GM13977 (cell line): ENCODE measurements at regions not wholly inside any gene's neighbourhood (a gene's known extent, or its start where the extent isn't known, plus 50 kb on each side); places are given as distances from the start of the nearest gene placed in this dataset.
"Not testable (repeated sequence)": the region's sequence is repeated elsewhere in the genome, so short reads cannot be mapped to it uniquely, and the experiment has no call there.

Experiments used
- DNase-seq: peaks from one replicate; pipeline ENCODE4 v3.0.0; 2012; ENCODE audit warnings: low spot score
- in situ Hi-C: fragments of 300-500 bp; cut with MboI; formaldehyde crosslinking; loops from one replicate; pipeline ENCODE4 v1.12.0; 2022; ENCODE audit warnings: low sequenced_read_pairs, low pct_unique_long_range_greater_than_20kb, mixed read lengths, inconsistent platforms; ENCODE audit not compliant: unreplicated experiment
- TF ChIP-seq, protein P1 (sequence below): IDR thresholded peaks from 2 replicates; pipeline ENCODE4 v1.5.1; 2012; ENCODE audit warnings: mild to moderate bottlenecking, control low read depth; ENCODE audit not compliant: insufficient read depth; ENCODE audit errors: extremely low read depth, missing control alignments

DNA sequence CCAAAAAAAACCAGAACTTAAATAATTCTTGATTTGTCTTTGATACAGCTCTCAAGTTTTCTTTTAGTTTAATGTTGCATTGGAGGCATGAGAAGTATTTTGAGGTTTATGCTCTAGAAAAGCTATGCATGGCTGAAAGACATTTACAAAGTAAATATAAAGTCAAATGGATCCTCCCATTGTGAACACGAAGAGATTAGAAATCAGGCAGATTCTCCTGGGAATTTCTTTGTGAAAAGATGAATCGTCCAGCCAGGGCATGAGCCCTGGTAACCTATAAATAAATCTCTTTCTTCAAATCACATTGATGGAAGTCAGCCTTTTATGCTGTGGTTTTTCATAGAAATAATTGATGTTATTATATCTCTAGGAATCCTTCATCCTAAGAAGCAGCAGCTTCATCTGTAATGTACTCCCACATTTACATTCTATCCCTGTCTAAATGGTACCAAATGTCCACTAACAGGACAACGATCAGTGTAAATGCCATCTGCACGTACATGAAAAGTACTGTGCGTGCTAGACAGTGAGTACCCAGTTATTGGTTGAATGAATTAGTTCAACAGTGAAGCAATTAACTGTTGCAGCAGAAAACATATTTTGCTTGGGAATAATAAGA lies 143.6 kb downstream of the ALDH8A1 start:
- TF ChIP-seq, protein P1, sequence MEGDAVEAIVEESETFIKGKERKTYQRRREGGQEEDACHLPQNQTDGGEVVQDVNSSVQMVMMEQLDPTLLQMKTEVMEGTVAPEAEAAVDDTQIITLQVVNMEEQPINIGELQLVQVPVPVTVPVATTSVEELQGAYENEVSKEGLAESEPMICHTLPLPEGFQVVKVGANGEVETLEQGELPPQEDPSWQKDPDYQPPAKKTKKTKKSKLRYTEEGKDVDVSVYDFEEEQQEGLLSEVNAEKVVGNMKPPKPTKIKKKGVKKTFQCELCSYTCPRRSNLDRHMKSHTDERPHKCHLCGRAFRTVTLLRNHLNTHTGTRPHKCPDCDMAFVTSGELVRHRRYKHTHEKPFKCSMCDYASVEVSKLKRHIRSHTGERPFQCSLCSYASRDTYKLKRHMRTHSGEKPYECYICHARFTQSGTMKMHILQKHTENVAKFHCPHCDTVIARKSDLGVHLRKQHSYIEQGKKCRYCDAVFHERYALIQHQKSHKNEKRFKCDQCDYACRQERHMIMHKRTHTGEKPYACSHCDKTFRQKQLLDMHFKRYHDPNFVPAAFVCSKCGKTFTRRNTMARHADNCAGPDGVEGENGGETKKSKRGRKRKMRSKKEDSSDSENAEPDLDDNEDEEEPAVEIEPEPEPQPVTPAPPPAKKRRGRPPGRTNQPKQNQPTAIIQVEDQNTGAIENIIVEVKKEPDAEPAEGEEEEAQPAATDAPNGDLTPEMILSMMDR: no peak
- DNase-seq: no peak
- in situ Hi-C loops: no loop called here

DNA sequence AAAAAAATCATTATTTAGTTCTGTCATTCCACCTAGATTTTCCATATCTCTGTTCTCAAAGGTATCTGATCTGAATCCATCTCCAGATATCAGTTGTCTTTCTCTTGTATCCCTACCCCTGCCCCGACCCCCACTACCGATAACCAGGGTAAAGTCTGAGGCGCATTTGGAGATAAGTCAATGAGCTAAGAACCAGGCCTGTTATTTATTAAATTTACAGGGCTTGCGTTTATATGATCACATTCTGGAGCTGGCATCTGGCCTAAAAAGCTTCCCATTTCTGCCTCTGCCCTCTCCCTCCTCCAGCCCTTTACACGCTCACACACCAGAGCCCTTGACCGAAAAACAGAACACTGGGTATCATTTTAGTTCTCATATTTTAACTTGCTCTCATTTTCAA lies 144.7 kb downstream of the ALDH8A1 start:
- TF ChIP-seq, protein P1: no peak
- DNase-seq: no peak
- in situ Hi-C loops: no loop called here

DNA sequence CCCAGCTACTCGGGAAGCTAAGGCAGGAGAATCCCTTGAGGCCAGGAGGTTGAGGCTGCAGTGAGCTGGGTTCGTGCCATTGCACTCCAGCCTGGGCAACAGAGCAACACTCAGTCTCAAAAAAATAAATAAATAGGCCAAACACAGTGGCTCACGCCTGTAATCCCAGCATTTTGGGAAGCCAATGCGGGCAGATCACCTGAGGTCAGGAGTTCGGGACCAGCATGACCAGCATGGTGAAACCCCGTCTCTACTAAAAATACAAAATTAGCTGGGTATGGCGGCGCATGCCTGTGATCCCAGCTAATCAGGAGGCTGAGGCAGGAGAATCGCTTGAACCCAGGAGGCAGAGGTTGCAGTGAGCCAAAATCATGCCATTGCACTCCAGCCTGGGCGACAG lies 145.6 kb downstream of the ALDH8A1 start:
- in situ Hi-C loops, DNase-seq: not testable (repeated sequence)

DNA sequence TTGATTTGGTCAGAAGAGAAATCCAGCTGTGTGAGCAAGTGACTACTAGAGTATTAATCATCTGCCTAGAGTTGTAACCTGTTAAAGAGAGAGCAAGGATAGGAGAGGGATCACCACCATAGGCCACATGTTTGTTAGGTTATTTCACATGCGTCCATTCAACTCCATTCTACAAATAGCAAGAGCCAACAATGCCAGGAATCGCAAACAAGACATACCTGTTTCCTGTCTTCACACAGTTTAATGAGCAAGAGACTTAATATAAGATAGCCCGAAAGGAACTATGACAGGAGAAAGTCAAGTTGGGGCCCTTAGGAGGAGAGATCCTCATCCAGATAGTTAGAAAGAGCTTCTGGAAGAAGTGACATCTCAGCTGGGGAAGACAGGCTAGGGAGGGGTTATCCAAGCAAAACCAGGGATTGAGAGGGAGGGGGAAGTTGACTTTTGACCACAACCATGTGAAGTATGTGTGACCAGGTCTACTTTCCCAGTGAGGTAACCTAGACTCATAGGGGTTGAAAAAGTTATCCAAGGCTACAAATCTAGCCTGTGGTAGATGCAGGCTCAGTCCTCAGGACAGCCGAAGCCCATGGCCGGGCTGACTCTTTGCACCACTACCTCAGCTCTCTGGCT lies 147.4 kb downstream of the ALDH8A1 start:
- TF ChIP-seq, protein P1: no peak
- no peak for DNase-seq
- in situ Hi-C loops: no loop called here

DNA sequence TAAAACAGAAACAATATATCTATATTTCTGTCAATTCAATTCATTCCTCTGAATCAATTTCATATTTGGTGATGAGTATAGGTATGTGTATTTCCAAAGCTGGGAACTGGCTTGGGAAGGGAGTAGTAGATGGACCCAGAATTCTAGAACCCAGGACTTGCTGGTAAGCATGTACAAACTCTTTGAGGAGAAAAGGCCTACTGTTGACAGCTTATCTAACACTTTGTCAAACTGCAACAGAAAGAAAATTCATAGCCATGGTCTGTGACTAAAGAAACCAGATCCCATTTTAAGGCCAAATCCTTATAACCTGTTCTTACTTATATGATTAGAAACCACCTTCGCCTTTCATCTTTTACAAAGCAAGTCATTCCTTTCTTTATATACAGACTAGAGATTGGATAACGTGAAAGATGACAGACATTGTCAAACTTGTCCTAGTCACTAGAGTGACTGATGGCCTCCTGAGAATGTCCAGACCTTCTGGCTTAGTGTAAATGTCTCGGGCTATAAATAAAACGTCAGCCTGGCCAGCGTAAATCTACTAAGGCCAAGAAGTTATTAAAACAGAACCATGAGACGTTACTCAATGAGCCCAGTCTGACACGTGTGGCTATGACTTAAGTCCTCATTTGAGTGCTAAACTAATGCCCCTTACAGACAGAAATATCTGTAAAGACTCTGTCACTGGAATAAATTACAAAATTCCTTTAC lies 152.3 kb downstream of the ALDH8A1 start:
- no peak for DNase-seq
- in situ Hi-C loops: no loop called here
- TF ChIP-seq, protein P1: no peak

DNA sequence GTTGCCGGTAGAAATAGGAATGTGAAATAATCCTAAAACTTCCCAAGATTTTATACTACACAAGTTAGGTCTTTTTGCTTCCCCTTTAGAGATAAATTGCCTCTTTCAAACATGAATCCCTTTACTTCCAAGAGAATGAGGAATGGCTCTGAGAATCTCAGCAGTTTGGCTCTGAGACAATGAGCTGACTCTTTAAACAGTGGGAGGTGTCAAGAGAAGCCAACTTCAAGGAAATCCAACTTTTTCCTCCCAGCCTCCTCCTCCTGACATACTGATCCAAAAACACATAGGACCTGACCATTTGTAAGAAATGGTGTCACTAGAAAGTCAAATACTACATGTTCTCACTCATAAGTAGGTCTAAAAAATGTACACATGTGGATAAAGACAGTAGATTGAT lies 154.2 kb downstream of the ALDH8A1 start:
- in situ Hi-C loops: no loop called here
- TF ChIP-seq, protein P1: no peak
- no peak for DNase-seq

DNA sequence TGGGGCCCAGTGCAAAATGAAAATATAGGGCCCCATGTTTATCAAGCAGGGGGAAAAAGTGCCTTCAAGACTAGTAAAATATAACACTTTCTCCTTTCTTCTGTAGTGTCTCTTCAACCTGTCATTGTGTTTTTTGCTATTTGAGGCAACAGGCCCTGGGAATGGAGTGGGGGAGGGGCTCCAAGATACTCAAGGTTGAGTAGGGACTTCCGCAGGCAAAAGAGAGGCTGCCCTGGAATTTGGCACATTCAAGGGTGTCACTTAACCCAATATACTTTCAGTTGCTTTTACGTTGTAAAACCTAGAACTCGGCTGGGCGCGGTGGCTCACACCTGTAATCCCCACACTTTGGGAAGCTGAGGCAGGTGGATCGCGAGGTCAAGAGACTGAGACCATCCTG lies 154.9 kb downstream of the ALDH8A1 start:
- DNase-seq: no peak

DNA sequence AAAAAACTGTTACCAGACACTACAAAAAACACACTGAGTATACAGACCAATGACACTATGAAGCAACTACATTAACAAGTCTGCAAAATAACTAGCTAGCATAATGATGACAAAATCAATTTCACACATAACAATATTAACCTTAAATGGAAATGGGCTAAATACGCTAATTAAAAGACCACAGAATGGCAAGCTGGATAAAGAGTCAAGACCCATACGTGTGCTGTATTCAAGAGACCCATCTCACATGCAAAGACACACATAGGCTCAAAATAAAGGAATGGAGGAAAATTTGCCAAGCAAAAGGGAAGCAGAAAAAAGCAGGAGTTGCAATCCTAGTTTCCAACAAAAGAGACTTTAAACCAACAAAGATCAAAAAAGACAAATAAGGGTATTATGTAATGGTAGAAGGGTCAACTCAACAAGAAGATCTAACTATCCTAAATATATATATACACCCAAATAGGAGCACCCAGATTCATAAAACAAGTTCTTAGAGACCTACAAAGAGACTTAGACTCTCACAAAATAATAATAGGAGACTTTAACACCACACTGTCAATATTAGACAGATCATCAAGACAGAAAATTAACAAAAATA lies 158.6 kb downstream of the ALDH8A1 start:
- in situ Hi-C loops, DNase-seq: not testable (repeated sequence)

More for the DNA sequence above, 154.9 kb downstream of the ALDH8A1 start:
- TF ChIP-seq, protein P1: no peak
- in situ Hi-C loops: no loop called here
